OCI-LY3 (cell line): ENCODE measurements at regions not wholly inside any gene's neighbourhood (a gene's known extent, or its start where the extent isn't known, plus 50 kb on each side); places are given as distances from the start of the nearest gene placed in this dataset.
"Not testable (repeated sequence)": the region's sequence is repeated elsewhere in the genome, so short reads cannot be mapped to it uniquely, and the experiment has no call there.

Experiments
- H2AFZ ChIP-seq: fragments of 200-600, 300-600 bp; shearing (Covaris generic); 2 replicates; pipeline ENCODE4 v1.6.0; 2014; ENCODE audit warnings: antibody characterized with exemption, low read depth, low read length
- H3K27ac ChIP-seq: fragments of 200-600, 300-600 bp; sonication (generic); 2 replicates; pipeline ENCODE4 v1.5.1; 2014; ENCODE audit warnings: mild to moderate bottlenecking, low read length, moderate library complexity, mixed read lengths
- H3K27me3 ChIP-seq: fragments of 200-600, 300-600 bp; sonication (generic); 2 replicates; pipeline ENCODE4 v1.6.1; 2014; ENCODE audit warnings: low read depth, low read length, mixed read lengths
- H3K36me3 ChIP-seq: fragments of 200-600, 300-600 bp; sonication (generic); replicated peaks from 2 replicates; pipeline ENCODE3; 2014; ENCODE audit warnings: low read depth, low read length, mixed read lengths
- H3K4me1 ChIP-seq: fragments of 300-600, 200-600 bp; sonication (generic); 2 replicates; pipeline ENCODE4 v1.6.1; 2014; ENCODE audit warnings: low read length, mixed read lengths
- H3K4me2 ChIP-seq: fragments of 200-600, 300-600 bp; sonication (generic); 2 replicates; pipeline ENCODE4 v1.6.1; 2014; ENCODE audit warnings: low read length, mixed read lengths
- H3K4me3 ChIP-seq: fragments of 300-600, 200-600 bp; sonication (generic); 2 replicates; pipeline ENCODE4 v1.5.1; 2014; ENCODE audit warnings: antibody characterized with exemption, mild to moderate bottlenecking, low read length, moderate library complexity
- H3K79me2 ChIP-seq: fragments of 300-600, 200-600 bp; shearing (Covaris generic); 2 replicates; pipeline ENCODE4 v1.6.1; 2014; ENCODE audit warnings: mild to moderate bottlenecking, low read length, mixed read lengths
- H3K9ac ChIP-seq: fragments of 300-600, 200-600 bp; shearing (Covaris generic); 2 replicates; pipeline ENCODE4 v1.6.0; 2014; ENCODE audit warnings: mild to moderate bottlenecking, low read length, moderate library complexity
- H3K9me3 ChIP-seq: fragments of 200-600, 300-600 bp; shearing (Covaris generic); 2 replicates; pipeline ENCODE4 v1.6.1; 2014; ENCODE audit warnings: low read length, mixed read lengths; ENCODE audit not compliant: insufficient read depth
- H4K20me1 ChIP-seq: fragments of 200-600, 300-600 bp; sonication (generic); 2 replicates; pipeline ENCODE4 v1.6.1; 2016; ENCODE audit warnings: low read length, mixed read lengths; ENCODE audit not compliant: insufficient read depth
- EZH2phosphoT487 ChIP-seq: fragments of 200-600 bp; shearing (Covaris generic); IDR thresholded peaks from 2 replicates; pipeline ENCODE4 v1.6.1; 2018; ENCODE audit warnings: antibody characterized with exemption, mixed run types, low read depth
- TF ChIP-seq, protein P1 (sequence below): fragments of 200-600, 300-600 bp; sonication (generic); IDR thresholded peaks from 2 replicates; pipeline ENCODE4 v1.5.1; 2014; ENCODE audit warnings: antibody characterized with exemption, low read length, low read depth

DNA sequence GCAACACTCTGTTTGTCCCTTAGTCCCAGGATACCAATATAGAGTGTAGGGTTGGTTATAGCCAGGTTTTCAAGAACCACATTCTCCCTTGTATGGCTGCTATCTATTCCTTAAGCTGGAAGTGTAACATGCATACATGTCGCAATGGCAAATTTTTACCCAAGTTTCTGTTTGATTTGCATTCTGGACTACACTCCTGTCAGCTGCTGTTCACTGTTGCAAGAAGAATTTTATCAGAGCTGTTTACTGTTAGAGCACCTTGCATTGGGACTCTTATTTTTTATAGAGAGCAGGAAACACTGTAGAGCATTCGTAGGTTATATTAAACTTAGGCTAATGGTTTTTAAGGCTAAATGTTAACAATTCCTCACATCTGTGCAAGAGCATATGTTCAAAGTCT is 376.0 kb upstream of the LRFN5 start:
- Histone ChIP-seq H3K27ac (no peak overlapping the region), H3K4me2 (no peak overlapping the region), H3K9ac (no peak overlapping the region), H3K79me2 (no peaks in the 10 kb centered on the region), H3K36me3 (no peaks in the 10 kb centered on the region), H3K4me1 (no peaks in the 10 kb centered on the region), H3K4me3 (no peak overlapping the region), H4K20me1 (no peaks in the 10 kb centered on the region), H3K27me3 (no peaks in the 10 kb centered on the region), H2AFZ (no peak overlapping the region), H3K9me3 (no peaks in the 10 kb centered on the region)
- no peak for TF ChIP-seq EZH2phosphoT487
- TF ChIP-seq, protein P1, sequence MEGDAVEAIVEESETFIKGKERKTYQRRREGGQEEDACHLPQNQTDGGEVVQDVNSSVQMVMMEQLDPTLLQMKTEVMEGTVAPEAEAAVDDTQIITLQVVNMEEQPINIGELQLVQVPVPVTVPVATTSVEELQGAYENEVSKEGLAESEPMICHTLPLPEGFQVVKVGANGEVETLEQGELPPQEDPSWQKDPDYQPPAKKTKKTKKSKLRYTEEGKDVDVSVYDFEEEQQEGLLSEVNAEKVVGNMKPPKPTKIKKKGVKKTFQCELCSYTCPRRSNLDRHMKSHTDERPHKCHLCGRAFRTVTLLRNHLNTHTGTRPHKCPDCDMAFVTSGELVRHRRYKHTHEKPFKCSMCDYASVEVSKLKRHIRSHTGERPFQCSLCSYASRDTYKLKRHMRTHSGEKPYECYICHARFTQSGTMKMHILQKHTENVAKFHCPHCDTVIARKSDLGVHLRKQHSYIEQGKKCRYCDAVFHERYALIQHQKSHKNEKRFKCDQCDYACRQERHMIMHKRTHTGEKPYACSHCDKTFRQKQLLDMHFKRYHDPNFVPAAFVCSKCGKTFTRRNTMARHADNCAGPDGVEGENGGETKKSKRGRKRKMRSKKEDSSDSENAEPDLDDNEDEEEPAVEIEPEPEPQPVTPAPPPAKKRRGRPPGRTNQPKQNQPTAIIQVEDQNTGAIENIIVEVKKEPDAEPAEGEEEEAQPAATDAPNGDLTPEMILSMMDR: no peak

DNA sequence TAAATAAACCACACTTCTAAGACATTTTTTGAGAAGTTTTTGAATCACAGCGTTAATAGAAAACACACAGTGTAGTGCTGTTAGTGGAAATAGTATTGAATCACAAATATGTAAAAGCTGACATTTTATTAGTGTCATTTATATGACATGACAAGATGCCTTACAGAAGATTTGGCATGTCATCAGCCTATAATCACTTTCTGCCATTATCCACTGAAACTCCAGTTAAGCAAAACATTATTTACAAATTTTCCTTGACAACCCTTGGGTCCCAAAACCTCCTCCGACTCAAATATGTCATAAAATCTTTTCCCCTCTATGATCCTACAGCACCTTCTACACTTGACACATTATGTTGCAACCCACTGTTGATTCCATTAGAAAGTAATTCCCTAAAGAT is 376.9 kb upstream of the LRFN5 start:
- no peaks in the 10 kb centered on the region for H3K9me3 ChIP-seq
- TF ChIP-seq, protein P1: no peak
- TF ChIP-seq EZH2phosphoT487: no peak
- H2AFZ ChIP-seq: no peak overlapping the region
- H3K4me1 ChIP-seq: no peaks in the 10 kb centered on the region
- H3K4me3 ChIP-seq: no peak overlapping the region
- H3K79me2 ChIP-seq: no peaks in the 10 kb centered on the region
- H3K9ac ChIP-seq: no peak overlapping the region
- no peak overlapping the region for H3K4me2 ChIP-seq
- no peaks in the 10 kb centered on the region for H3K27me3 ChIP-seq
- no peaks in the 10 kb centered on the region for H4K20me1 ChIP-seq
- H3K36me3 ChIP-seq: no peaks in the 10 kb centered on the region
- no peak overlapping the region for H3K27ac ChIP-seq

DNA sequence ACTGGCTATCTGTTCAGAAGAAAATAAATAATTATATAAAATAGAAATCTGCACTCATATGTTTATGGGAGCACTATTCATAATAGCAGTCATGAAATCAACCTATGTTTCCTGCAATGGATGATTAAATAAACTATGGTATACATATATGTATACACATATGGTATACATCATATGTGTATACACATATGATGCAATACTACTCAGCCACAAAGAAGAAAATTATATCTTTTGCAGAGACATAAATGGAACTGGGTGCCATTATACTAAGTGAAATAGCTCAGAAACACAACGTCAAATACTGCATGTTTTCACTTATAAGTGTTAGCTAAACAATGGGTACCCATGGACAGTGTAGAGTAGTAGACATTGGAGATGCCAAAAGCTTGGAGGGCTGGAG is 381.2 kb upstream of the LRFN5 start:
- Histone ChIP-seq H3K9ac (no peak overlapping the region), H3K4me3 (no peak overlapping the region), H3K27me3 (no peaks in the 10 kb centered on the region), H4K20me1 (no peaks in the 10 kb centered on the region), H3K4me1 (no peaks in the 10 kb centered on the region), H2AFZ (no peak overlapping the region), H3K4me2 (no peak overlapping the region), H3K27ac (no peak overlapping the region), H3K9me3 (no peaks in the 10 kb centered on the region), H3K36me3 (no peaks in the 10 kb centered on the region), H3K79me2 (no peaks in the 10 kb centered on the region)
- no peak for TF ChIP-seq EZH2phosphoT487
- TF ChIP-seq, protein P1: no peak

DNA sequence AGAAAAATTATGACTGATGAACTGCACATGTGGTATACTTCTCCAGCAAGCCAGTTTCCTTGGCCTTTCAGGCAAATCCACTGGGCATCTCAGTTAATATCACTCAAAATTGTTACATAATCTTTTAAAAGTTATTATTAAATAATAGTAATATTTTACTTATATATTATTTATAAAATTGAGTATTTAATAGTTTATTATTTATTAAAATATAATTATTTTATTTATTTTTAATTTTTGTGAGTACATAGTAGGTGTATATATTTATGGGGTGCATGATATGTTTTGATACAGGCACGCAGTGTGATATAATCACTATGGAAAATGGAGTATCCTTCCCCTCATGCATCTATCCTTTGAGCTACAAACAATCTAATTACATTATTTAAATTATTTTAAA is 384.1 kb upstream of the LRFN5 start:
- TF ChIP-seq, protein P1: no peak
- TF ChIP-seq EZH2phosphoT487: no peak
- H3K9ac ChIP-seq: no peak overlapping the region
- no peak overlapping the region for H3K4me2 ChIP-seq
- H3K36me3 ChIP-seq: no peaks in the 10 kb centered on the region
- H2AFZ ChIP-seq: no peak overlapping the region
- H3K79me2 ChIP-seq: no peaks in the 10 kb centered on the region
- no peak overlapping the region for H3K4me3 ChIP-seq
- H3K4me1 ChIP-seq: no peaks in the 10 kb centered on the region
- H3K27ac ChIP-seq: no peak overlapping the region
- no peaks in the 10 kb centered on the region for H3K27me3 ChIP-seq
- no peaks in the 10 kb centered on the region for H4K20me1 ChIP-seq
- H3K9me3 ChIP-seq: no peaks in the 10 kb centered on the region

DNA sequence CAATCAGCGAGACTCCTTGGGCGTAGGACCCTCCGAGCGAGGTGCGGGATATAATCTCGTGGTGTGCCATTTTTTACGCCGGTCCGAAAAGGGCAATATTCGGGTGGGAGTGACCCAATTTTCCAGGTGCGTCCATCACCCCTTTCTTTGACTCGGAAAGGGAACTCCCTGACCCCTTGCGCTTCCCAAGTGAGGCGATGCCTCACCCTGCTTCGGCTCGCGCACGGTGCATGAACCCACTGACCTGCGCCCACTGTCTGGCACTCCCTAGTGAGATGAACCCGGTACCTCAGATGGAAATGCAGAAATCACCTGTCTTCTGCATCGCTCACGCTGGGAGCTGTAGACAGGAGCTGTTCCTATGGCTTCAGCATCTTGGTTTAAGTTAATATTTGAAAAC is 391.7 kb upstream of the LRFN5 start:
- H3K9me3 ChIP-seq, H2AFZ ChIP-seq, H4K20me1 ChIP-seq, H3K4me1 ChIP-seq, H3K79me2 ChIP-seq, H3K27me3 ChIP-seq, H3K27ac ChIP-seq, H3K4me2 ChIP-seq, H3K4me3 ChIP-seq, H3K36me3 ChIP-seq, H3K9ac ChIP-seq: not testable (repeated sequence)
